Activated naive CD4-positive, alpha-beta T cell treated with anti-CD3 and anti-CD28 coated beads for 36 hours (primary cell): ENCODE measurements at regions not wholly inside any gene's neighbourhood (a gene's known extent, or its start where the extent isn't known, plus 50 kb on each side); places are given as distances from the start of the nearest gene placed in this dataset.
A peak's percentile ranks its signal among the peaks of the same experiment; 100 is the strongest.
"Not testable (repeated sequence)": the region's sequence is repeated elsewhere in the genome, so short reads cannot be mapped to it uniquely, and the experiment has no call there.

Experiments used
- CTCF ChIA-PET: fragments of 350-600 bp; sonication (Branson Sonifier 250); formaldehyde crosslinking; loops from one replicate; lab custom pipeline; 2021; ENCODE audit warnings: antibody characterized with exemption; lab: Charles Lee
- DNase-seq: peaks from one replicate; pipeline ENCODE4 v3.0.0-alpha.2; 2020
- H3K27ac Mint-ChIP-seq: one replicate; pipeline ENCODE4 v1.8.0; 2021; ENCODE audit warnings: mild to moderate bottlenecking, mixed read lengths
- H3K27me3 Mint-ChIP-seq: one replicate; pipeline ENCODE4 v1.8.0; 2021; ENCODE audit warnings: low read depth, mixed read lengths
- H3K36me3 Mint-ChIP-seq: one replicate; pipeline ENCODE4 v1.8.0; 2021; ENCODE audit warnings: low read depth, mixed read lengths
- H3K4me1 Mint-ChIP-seq: one replicate; pipeline ENCODE4 v1.8.0; 2021; ENCODE audit warnings: low read depth, mixed read lengths
- H3K4me3 Mint-ChIP-seq: one replicate; pipeline ENCODE4 v1.8.0; 2021; ENCODE audit warnings: mild to moderate bottlenecking, moderate library complexity, mixed read lengths
- H3K9me3 Mint-ChIP-seq: one replicate; pipeline ENCODE4 v1.8.0; 2021; ENCODE audit warnings: mixed read lengths
- intact Hi-C: fragments of 100-400 bp; cut with micrococcal nuclease; formaldehyde crosslinking; loops from one replicate; pipeline ENCODE4 v1.15.1; 2023

GRCh38 chr5:30438785-30439184, 754.7 kb upstream of the CDH6 start:
- H3K27me3 Mint-ChIP-seq: no peaks in the 10 kb centered on the region
- intact Hi-C loops: no loop called here
- H3K4me3 Mint-ChIP-seq: no peak overlapping the region
- no peak overlapping the region for H3K27ac Mint-ChIP-seq
- H3K9me3 Mint-ChIP-seq: peaks cover 23% of the 10 kb centered on the region
- no peaks in the 10 kb centered on the region for H3K36me3 Mint-ChIP-seq
- no peak for DNase-seq
- H3K4me1 Mint-ChIP-seq: no peaks in the 10 kb centered on the region
- CTCF ChIA-PET: no interaction called here

GRCh38 chr5:30436691-30437090, 756.8 kb upstream of the CDH6 start:
- Mint-ChIP-seq H3K27ac (no peak overlapping the region), H3K9me3 (peaks cover 21% of the 10 kb centered on the region), H3K36me3 (no peaks in the 10 kb centered on the region), H3K4me3 (no peak overlapping the region), H3K27me3 (no peaks in the 10 kb centered on the region), H3K4me1 (no peaks in the 10 kb centered on the region)
- CTCF ChIA-PET: no interaction called here
- no peak for DNase-seq
- intact Hi-C loops: no loop called here

DNA sequence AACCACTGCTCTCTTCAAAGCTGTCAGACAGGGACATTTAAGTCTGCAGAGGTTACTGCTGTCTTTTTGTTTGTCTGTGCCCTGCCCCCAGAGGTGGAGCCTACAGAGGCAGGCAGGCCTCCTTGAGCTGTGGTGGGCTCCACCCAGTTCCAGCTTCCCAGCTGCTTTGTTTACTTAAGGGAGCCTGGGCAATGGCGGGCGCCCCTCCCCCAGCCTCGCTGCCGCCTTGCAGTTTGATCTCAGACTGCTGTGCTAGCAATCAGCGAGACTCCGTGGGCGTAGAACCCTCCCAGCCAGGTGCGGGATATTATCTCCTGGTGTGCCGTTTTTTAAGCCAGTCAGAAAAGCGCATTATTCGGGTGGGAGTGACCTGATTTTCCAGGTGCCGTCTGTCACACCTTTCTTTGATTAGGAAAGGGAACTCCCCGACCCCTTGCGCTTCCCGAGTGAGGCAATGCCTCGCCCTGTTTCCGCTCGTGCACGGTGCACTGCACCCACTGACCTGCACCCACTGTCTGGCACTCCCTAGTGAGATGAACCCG, 764.5 kb upstream of the CDH6 start:
- H3K9me3 Mint-ChIP-seq, DNase-seq, H3K4me3 Mint-ChIP-seq, H3K27ac Mint-ChIP-seq, H3K36me3 Mint-ChIP-seq, H3K4me1 Mint-ChIP-seq, CTCF ChIA-PET, H3K27me3 Mint-ChIP-seq, intact Hi-C loops: not testable (repeated sequence)

GRCh38 chr5:30414078-30414477, 779.4 kb upstream of the CDH6 start:
- Mint-ChIP-seq H3K27ac (no peak overlapping the region), H3K4me1 (no peaks in the 10 kb centered on the region), H3K27me3 (no peaks in the 10 kb centered on the region), H3K36me3 (no peaks in the 10 kb centered on the region), H3K9me3 (peaks cover 3% of the 10 kb centered on the region), H3K4me3 (no peak overlapping the region)
- intact Hi-C loops: no loop called here
- DNase-seq: no peak
- CTCF ChIA-PET: interaction anchor here (0.7 kb wide), 1 partner anchor 207 kb away, joined by 3 read pairs; no protein-coding TSS in a partner anchor

- H3K27ac Mint-ChIP-seq: no peak overlapping the region
- CTCF ChIA-PET: interaction anchor here (0.7 kb wide), 1 partner anchor 207 kb away, joined by 3 read pairs; no protein-coding TSS in a partner anchor
- H3K4me3 Mint-ChIP-seq: no peak overlapping the region
- H3K27me3 Mint-ChIP-seq: no peaks in the 10 kb centered on the region
- H3K9me3 Mint-ChIP-seq: peaks cover 3% of the 10 kb centered on the region
- H3K36me3 Mint-ChIP-seq: no peaks in the 10 kb centered on the region
- no peaks in the 10 kb centered on the region for H3K4me1 Mint-ChIP-seq
- intact Hi-C loops: no loop called here
- no peak for DNase-seq
Observed at GRCh38 chr5:30413540-30413939, 779.9 kb upstream of the CDH6 start.

DNA sequence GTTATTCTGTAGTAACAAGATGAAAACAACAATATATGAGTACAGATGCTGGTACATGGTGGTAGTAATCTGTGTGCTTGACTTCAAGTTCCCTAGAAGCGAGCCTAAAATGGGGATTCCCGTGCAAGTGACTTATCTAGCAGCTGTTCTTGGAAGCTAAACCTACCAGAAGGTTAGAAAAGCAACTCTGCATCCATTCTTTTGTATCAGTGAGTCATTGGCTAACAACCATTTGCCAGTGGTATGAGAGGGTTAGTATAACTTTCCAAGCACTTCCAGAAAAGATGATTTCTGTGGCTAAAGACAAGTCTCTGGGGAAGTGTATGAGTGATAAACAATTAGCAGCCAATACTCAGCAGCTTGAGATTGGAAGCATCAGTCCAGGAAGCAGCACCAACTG, 787.7 kb upstream of the CDH6 start:
- H3K4me3 Mint-ChIP-seq: no peak overlapping the region
- H3K4me1 Mint-ChIP-seq: no peaks in the 10 kb centered on the region
- CTCF ChIA-PET: no interaction called here
- H3K9me3 Mint-ChIP-seq: peaks cover 6% of the 10 kb centered on the region
- no peaks in the 10 kb centered on the region for H3K27me3 Mint-ChIP-seq
- intact Hi-C loops: no loop called here
- DNase-seq: no peak
- no peaks in the 10 kb centered on the region for H3K36me3 Mint-ChIP-seq
- H3K27ac Mint-ChIP-seq: no peak overlapping the region

GRCh38 chr5:30401479-30402058, 791.9 kb upstream of the CDH6 start:
- CTCF ChIA-PET: no interaction called here
- Mint-ChIP-seq H3K27ac (no peak overlapping the region), H3K4me3 (no peak overlapping the region), H3K36me3 (no peaks in the 10 kb centered on the region), H3K4me1 (no peaks in the 10 kb centered on the region), H3K9me3 (peaks cover 10% of the 10 kb centered on the region), H3K27me3 (no peaks in the 10 kb centered on the region)
- peak; percentile 22 for DNase-seq
- intact Hi-C loops: loop anchor here (5.0 kb wide), 1 partner anchor 831 kb away; no protein-coding TSS in a partner anchor

DNA sequence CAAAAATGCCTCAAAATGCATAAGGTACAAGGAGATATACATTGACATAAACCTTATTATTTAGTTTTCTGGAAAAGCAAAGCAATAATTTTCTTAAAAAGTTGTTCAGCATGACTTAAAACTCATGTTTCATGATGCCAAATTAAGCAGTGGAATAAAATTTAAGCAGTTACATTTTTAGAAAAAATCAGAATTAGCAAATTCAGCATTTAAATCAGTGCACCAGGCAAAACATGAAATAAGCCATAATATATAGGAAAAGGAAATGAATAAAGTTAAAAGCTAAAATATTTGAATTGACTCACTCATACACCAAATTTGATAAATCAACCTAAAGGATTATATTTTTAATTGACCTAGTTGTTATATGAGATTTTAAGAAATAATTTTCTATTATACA, 795.1 kb upstream of the CDH6 start:
- H3K4me1 Mint-ChIP-seq: no peaks in the 10 kb centered on the region
- peaks cover 4% of the 10 kb centered on the region for H3K9me3 Mint-ChIP-seq
- H3K27ac Mint-ChIP-seq: no peak overlapping the region
- CTCF ChIA-PET: no interaction called here
- intact Hi-C loops: no loop called here
- no peaks in the 10 kb centered on the region for H3K27me3 Mint-ChIP-seq
- no peak overlapping the region for H3K4me3 Mint-ChIP-seq
- DNase-seq: no peak
- no peaks in the 10 kb centered on the region for H3K36me3 Mint-ChIP-seq

GRCh38 chr5:30392897-30393296, 800.6 kb upstream of the CDH6 start:
- Mint-ChIP-seq H3K4me1 (no peaks in the 10 kb centered on the region), H3K4me3 (no peak overlapping the region), H3K27ac (no peak overlapping the region), H3K36me3 (no peaks in the 10 kb centered on the region), H3K27me3 (no peaks in the 10 kb centered on the region), H3K9me3 (no peaks in the 10 kb centered on the region)
- intact Hi-C loops: no loop called here
- DNase-seq: no peak
- CTCF ChIA-PET: interaction anchor here (0.6 kb wide), 1 partner anchor 271 kb away, joined by 3 read pairs; no protein-coding TSS in a partner anchor

GRCh38 chr5:30390095-30390494, 803.4 kb upstream of the CDH6 start:
- Mint-ChIP-seq H3K27me3 (no peaks in the 10 kb centered on the region), H3K9me3 (peaks cover 1% of the 10 kb centered on the region), H3K27ac (no peak overlapping the region), H3K4me1 (no peaks in the 10 kb centered on the region), H3K4me3 (no peak overlapping the region), H3K36me3 (no peaks in the 10 kb centered on the region)
- intact Hi-C loops: no loop called here
- CTCF ChIA-PET: no interaction called here
- DNase-seq: no peak

DNA sequence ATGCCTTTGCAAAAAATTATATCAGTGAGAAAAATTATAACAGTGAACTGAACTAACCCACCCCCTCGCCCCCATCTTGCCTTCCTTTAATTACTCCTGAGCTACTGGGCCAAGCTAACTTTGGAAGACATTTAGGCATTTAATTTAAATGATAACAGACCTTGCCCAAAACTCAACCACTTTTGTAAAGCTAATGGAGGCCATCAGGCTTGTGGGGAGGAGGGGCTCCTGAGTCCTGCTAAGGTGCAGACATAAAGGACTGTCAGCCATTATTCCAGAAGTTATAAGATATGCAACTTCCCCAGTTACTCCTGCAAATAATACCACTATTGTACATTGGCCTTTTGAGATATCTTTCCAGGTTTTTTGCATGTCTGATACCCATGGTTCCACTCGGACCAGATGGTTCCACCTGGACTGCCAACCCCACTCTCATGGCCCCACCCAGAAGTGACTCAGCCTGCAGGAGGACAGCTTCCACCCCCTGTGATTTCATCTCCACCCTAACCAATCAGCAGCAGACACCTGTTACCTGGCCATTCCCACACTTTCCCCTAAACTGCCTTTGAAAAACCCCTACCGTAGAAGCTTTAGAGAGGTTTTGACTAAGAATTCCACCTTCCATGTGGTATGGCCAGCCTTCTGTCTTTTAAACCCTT, 805.4 kb upstream of the CDH6 start:
- H3K9me3 Mint-ChIP-seq: peaks cover 1% of the 10 kb centered on the region
- DNase-seq: no peak
- no peaks in the 10 kb centered on the region for H3K4me1 Mint-ChIP-seq
- H3K27ac Mint-ChIP-seq: no peak overlapping the region
- no peak overlapping the region for H3K4me3 Mint-ChIP-seq
- CTCF ChIA-PET: no interaction called here
- no peaks in the 10 kb centered on the region for H3K27me3 Mint-ChIP-seq
- intact Hi-C loops: no loop called here
- no peaks in the 10 kb centered on the region for H3K36me3 Mint-ChIP-seq

DNA sequence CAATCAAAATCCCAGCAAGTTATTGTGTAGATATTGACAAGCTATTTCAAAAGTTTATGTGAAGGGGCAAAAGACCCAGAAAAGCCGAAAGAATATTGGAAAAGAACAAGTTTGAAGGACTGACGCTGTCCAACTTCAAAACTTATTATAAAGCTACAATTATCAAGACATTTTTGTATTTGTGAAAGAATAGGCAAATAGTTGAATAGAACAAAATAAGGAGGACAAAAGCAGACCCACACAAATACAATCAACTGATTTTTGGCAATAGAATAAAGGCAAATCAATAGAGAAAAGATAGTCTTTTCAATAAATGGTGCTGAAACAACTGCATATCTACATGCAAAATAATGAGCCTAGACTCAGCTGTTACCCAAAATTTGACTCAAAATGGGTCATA, 807.7 kb upstream of the CDH6 start:
- no peaks in the 10 kb centered on the region for H3K4me1 Mint-ChIP-seq
- CTCF ChIA-PET: no interaction called here
- no peak overlapping the region for H3K4me3 Mint-ChIP-seq
- intact Hi-C loops: no loop called here
- peaks cover 1% of the 10 kb centered on the region for H3K9me3 Mint-ChIP-seq
- no peaks in the 10 kb centered on the region for H3K36me3 Mint-ChIP-seq
- no peaks in the 10 kb centered on the region for H3K27me3 Mint-ChIP-seq
- no peak overlapping the region for H3K27ac Mint-ChIP-seq
- no peak for DNase-seq

DNA sequence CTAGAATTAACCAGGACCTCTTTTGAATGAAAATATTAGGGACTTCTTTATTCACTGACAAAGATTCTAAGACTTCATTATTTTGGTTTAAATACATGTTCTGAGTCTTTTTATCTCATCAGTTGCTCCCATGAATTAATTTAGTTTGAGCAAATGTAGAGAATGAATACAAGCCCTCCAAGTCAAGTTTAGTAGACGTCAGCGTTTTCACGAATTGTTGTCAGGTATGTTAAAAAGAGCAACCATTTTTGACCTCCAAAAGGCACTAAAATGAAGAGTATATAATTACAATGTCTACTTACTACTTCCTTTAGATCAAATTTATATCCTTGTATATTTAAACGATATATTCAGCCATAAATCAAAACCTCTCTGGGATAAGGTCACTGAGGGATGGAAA, 809.3 kb upstream of the CDH6 start:
- intact Hi-C loops: no loop called here
- no peak overlapping the region for H3K27ac Mint-ChIP-seq
- no peak for DNase-seq

More for the DNA sequence above, 809.3 kb upstream of the CDH6 start:
- Mint-ChIP-seq H3K4me3 (no peak overlapping the region), H3K27me3 (no peaks in the 10 kb centered on the region), H3K36me3 (no peaks in the 10 kb centered on the region), H3K9me3 (peaks cover 1% of the 10 kb centered on the region), H3K4me1 (no peaks in the 10 kb centered on the region)
- CTCF ChIA-PET: no interaction called here
